ENCODE measurements at regions not wholly inside any gene's neighbourhood (a gene's known extent, or its start where the extent isn't known, plus 50 kb on each side); places are given as distances from the start of the nearest gene placed in this dataset.

DNA sequence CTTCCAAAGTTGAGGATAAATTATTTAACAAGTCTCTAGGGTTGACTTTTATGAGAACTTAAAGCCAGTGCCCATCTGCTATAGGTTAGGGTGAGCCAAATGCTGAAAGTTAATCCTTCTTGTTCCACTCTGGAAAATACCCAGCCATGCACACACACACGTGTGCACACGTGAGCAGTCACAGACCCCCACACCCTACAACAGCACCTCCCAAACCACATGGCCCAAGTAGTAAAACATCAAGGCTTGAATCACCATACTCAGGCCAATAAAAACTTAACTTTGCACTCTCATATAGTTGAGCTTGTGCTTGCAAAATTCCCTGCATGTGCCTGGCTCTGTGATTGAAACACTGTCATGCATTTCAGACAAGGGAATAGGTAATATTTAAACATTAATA is 467.6 kb downstream of the ARHGEF28 start:
- DNase-seq (ENCODE audit: low spot score) = no peak

DNA sequence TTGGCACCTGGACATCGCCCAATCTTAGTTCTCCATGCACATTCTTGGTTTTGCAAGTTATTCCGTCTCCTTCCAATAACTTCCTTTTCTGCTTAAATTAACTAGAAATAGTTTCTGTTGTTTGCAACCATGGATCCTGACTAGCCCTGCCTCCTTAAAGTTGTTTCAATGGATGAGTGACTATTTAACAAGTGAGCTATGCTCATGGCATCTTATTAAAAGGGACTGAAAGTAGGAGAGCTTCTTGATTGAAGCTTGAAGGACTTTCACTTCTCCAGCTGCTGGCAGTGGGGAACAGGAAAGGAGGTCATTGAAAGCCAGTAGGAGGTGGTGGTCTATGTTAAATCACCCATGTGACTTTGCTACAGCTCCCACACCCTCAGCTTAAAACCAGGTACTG is 466.8 kb downstream of the ARHGEF28 start:
- DNase-seq (ENCODE audit: low spot score) = no peak

DNA sequence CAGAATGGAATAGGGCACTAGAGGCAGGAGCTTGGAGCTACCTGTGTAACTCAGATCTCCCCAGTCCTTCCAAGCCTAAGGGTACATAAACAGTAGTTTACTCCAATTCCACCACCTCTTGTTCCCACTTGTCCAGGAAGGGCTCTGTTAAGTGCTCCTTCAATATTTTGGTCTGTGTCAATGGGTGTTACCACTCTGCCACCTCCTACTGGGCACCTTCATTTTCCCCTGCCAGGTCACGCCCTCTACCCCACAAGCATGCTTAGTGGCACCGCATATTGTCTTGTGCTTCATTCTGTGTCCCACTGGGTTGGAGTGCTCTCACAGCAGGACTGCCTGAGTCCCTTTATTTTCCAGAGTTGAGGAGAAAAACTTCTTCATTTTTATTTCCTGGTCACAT is 459.8 kb downstream of the ARHGEF28 start:
- DNase-seq (ENCODE audit: low spot score) = no peak

DNA sequence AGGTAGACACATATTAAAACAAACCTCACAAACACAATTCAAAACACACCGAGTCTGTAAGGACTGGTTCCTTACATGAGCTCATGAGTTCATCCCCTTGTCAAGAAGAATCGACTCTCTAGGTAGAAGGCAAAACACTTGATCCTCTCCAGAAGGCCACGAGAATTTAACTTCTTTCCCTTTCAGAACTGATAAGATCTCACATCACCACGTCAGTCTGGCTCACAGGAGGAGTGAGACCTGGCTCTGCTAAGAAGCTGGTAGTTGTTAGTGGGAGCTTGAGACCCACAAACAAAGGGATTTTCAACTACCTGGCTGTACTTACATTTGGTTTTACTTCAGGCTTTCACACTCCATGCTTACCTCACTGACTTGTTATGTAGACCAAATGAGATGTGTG is 459.2 kb downstream of the ARHGEF28 start:
- DNase-seq (ENCODE audit: low spot score) = no peak

DNA sequence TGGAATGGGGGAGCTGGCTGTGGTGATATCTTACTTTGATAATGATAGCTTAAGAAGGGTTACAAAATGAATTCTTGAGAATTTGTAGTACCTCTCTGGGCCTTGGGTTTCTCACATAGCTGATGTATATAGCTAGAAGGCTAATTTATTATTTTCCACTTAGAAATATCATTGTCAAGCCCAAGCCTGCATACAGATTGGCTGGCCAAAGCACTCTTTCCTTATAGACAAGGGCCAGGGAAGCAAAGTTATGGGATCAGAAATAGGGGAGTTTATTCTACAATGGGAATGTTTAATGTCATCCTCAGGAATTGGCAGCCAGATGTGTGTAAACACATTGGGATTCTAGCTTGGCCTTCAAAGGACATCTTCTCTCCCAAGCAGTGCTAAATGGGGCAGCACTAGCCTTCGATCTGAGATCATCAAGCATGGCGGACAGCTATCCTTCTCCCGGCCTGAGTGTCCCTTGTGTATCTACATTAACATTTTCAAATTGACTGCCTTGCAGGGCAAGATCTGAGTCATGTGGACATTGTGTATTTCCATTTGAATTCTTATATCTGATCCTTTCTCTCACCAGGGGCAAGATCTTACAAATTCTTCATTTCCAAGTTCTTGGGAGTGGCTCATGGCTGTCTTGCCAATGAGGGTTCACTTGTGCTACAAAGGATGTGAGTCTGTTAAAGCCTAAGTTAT is 457.2 kb downstream of the ARHGEF28 start:
- no peak for DNase-seq (ENCODE audit: low spot score)

DNA sequence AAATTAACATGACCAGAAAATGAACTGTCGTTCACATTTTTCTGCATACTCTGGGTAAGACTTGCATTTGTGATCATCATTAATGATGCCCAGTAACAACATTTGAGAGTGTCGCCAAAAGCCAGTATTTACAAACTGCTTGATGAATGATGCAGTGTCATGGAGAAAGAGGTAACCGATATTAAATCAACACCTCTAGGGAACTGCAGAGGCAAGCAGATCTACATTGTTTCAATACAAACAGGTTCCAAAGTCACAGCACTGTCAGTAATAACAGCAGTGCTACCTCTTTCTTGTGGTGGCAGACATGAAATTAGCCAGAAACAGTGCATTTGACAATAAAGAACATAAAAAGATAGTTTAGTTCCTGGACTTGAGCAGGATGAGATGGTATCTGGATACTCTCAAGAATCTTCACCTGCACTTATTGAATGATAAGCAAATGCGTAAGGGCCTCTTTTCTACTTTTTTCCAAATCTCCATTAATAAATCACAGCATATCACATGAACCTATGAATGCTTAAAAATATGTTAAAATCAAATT is 456.6 kb downstream of the ARHGEF28 start:
- no peak for DNase-seq (ENCODE audit: low spot score)

DNA sequence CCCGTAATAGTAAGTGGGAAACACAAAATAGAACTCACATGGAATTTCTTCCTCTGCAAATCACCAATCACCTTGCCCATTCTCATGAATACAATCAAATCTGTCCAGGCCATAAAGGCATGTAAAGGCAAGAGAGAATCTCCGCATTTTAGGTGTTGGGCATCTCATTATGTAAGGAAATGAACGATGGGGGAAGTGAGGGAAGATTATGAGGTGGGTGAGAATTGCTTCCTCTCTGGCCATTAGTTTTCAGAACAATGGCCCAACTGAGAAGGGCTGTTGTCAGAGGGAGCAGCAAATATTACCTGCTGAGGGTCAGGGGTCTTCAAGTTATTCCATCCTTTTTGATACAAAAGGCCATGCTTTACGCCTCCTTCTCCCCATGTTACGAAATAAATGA is 455.1 kb downstream of the ARHGEF28 start:
- no peak for DNase-seq (ENCODE audit: low spot score)

DNA sequence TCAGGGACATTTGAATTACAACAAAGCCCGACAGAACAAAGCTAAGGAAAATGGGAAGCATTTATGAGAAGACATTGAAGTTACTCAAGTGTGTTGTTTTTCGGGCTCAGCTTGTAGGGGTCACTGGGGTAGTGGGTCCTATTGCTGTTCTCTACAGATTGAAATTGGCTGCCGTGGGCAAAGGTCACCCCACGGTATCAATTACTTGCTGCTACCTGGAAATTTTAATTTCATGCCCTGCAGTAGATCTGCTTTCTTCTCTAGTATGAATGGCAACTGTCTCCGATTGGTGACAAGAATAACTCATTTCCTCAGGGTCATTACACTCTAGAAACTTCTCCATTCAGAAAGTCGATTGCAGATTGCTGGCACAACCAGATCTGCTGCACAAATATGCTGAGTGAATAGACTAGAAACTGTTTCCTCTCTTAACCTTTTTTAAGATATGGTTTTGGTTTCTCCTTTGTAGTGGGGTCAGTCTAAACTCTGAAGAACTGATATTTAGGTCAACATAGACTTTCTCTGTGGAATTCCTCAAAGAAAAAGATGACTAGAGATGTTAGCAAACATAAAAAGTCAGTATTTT is 454.1 kb downstream of the ARHGEF28 start:
- no peak for DNase-seq (ENCODE audit: low spot score)

DNA sequence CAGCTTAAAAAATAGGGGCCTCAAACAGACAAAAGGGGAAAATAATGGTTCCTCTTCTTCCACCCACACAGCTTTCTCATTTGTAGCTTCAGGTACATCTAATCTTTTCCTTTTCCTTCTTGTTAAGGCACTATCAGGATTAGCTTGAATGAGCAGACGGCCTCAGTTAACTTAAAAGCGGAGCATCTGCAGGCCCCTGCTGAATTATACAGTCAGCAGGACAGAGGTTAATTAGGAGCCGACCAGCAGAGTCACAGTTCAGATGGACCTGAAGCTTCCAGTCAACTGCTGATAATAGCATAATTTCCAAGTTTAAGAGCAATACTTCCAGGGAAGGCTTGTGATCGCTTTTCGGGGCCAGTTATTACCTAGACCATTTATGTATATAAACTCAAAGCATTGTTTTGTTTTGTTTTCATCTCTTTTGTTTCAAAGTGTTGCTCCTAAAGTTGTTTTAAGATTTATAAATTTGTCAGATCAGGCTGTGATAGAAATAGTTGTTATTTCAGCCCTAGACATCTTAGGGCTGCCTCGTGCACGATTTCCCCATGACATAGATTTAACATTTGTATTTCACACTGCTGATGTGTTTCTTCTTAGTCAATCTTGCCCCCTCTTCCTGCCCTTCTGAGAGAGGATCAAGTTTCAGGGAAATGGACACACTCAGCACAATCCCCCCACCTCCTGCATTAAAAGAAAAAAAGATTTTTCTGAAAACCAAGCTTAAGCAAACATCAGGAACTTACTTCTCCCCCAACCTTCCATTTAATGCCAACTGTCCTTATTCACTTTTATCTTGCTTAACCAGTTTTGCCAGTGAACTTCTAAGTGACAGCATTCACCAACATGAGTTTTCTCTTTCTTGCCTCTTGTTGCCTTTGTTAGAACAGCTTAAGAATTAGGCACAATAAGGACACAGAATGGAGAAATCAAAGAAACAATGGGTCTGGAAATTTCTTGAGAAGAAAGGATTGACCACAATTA is 449.8 kb downstream of the ARHGEF28 start:
- DNase-seq (ENCODE audit: low spot score) = no peak

DNA sequence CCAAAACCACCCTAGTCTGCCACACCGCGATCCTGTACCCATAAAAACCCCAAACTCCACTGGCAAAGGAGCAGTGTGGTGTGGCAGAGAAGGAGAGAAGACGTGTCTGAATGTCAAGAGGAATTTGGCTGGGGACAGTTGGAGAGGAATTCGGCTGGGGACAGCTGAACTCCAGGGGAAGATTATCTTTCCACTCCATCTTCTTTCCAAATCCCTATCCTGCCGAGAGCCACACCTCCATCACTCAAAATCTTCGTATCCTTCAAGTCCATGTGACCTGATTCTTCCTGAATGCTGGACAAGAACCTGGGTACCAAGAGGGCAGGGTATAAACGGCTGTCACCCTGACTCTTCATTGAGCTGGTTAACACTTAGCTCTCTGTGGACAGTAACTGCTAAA is 448.1 kb downstream of the ARHGEF28 start:
- no peak for DNase-seq (ENCODE audit: low spot score)

DNA sequence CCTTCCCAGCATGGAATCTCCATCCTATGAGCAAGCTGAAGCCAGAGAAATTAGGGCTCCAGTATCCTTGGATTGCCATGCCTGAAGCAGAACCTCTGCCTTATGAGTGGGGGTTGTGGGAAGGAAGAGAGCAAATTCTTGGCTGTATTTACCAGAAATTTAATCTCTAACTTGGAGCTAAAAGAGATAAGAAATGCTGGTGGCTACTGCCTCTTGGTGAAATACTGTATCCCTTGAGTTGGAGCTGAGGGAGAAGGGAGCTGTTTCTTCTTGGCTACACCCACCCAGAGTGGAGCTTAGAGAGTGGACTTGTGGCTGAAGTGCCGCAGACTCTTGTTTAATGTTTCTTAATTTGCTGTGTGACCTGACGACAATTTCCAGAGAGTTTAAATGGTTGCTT is 447.3 kb downstream of the ARHGEF28 start:
- no peak for DNase-seq (ENCODE audit: low spot score)

DNA sequence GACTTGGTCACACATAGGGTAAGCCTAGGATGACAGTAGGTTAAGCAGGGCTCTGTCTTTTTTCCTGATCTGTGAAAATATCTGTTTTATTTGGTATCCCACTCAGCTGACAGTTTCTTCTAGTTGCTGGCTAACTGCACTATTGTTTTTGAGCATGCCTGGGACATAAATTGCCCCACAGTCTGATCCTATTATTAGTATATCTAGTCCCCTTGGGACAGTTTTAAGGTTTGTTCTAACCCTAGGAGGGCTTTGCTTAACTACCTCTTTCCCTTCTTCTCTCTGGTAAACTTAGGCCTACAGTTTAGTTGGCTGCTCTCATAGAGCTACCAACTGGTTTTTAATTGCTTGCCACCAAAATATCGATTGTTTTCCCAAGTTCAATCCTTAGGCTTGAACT is 446.6 kb downstream of the ARHGEF28 start:
- no peak for DNase-seq (ENCODE audit: low spot score)

DNA sequence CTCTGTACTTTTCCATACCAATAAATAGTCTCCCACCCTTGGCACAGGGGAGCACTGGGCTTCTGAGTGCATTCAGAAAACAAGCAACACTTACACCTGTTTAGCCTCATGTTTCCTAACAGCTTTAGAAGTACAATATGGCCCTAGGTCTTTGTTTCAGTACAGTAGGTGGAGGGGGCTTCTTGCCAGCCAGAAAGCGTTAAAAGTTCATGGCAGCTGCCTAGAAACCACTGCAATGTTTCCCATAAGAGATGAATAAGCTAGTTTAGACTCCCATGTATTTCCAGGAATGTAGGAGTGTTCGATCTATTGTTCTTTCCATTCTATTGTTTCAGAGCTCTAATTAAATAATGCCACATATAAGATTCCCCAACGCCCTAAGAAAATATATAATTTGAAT is 444.8 kb downstream of the ARHGEF28 start:
- no peak for DNase-seq (ENCODE audit: low spot score)

DNA sequence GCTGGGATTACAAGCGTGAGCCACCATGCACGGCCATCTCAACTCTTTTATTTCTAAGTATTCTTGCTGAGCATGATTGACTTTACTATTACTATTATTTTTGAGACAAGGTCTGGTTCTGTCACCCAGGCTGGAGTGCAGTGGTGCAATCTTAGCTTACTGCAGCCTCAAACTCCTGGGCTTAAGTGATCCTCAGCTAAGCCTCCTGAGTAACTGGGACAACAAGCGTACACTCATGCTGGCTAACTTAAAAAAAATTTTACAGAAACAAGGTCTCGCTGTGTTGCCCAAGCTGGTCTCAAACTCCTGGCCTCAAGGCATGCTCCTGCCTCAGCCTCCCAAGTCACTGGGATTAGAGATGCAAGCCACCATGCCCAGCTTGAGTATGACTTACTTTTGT is 443.7 kb downstream of the ARHGEF28 start:
- DNase-seq (ENCODE audit: low spot score) = no peak

DNA sequence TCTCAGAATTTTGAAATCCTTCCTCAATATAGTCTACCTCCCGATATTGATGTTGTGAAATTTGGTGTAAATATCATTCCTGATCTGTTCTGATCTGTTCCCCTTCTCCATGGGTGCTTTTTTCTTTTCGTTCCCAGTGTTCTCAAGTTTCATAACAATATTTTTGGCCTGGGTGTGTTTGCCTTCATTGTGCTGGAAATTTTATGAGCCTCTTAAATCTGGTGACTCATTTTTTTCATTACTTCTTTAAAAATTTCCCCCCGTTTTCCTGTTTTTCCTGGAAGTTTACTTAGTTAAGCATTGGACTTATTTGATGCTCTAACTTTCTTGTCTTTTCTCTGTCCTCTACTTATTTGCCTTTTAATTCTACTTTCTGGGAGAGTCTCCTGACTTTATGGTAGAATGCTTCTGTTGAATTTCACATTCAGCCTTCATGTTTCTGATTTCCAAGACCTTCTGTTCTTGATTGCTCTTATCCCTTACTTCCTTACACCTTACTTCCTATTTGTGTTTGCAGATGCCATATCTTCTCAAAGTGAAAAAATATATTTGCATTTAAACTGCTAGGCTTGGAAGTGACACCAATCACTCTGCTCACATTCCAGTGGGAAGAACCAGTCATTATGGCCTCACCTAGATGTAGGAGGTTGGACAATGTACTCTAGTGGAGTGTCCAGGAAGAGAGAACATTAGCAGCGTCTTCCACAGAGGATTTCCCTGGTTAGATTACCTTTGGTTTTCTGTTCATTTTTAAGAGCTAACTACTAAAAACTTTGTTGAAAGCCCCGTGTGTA is 441.9 kb downstream of the ARHGEF28 start:
- no peak for DNase-seq (ENCODE audit: low spot score)

DNA sequence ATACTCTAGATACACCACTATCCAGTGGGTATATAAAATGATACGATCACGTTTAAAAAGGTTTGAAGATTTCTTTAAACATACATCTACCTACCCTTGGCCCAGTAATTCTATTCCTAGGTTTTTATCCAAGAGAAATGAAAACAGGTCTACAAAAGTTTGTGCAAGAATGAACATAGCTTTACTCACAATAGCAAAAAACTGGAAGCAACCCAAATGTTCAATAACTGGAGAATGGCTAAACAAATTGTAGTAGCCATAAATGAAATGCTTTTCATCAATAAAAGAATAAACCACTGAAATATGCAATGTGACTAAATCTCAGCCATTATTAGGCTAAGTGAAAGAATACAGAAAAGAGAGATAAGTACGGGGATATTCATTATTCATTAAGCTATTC is 438.9 kb downstream of the ARHGEF28 start:
- no peak for DNase-seq (ENCODE audit: low spot score)

DNA sequence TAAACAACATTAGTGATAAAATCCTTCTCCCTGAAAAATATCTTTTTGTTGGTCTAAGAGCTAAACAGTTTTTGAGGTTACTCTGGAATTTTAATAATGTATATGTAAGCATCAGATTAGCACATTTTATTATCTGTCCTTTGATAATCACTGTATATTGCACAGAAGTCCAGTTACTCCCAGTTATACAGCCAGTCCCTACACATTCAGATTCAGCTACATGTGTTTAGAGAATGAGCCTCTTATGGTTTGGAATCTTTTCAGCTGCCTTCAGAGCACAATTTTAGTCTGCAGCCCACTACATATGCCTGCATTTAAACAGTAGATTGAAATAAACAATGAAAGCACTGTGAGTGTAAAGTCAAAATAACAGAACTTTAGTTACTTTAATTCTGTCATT is 438.2 kb downstream of the ARHGEF28 start:
- no peak for DNase-seq (ENCODE audit: low spot score)

DNA sequence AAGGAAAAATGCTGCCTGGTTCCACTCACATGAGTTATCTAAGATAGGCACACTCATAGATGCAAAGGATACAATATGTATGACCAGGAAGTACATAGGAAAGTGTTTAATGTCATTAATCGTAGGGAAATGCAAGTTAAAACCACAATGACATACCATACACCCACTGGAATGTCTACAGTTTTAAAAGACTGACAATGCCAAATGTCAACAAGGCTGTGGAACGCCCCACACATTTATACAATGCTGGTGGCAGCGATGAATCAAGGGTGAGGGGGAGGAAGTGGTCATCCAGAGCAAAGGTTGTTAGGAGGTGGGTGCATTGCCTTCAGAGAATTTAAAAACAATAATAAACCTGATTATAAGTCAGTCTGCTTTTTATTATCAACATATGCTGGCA is 437.8 kb downstream of the ARHGEF28 start:
- DNase-seq (ENCODE audit: low spot score) = no peak

DNA sequence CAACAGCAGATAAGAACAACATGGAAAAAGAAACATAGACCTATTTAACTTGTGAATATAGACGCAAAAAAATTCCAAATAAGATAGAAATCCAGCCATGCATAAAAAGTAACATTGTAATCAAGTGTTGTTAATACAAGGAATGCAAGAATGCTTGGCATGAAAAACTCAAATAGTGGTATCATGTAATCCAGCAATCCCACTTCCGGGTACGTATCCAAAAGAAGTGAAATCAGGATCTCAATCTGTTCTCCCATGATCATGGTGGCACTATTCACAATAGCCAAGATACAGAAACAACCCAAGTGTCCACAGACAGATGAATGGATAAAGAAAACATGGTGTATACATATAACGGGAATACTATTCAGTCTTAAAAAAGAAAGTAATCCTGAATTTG is 437.4 kb downstream of the ARHGEF28 start:
- no peak for DNase-seq (ENCODE audit: low spot score)

DNA sequence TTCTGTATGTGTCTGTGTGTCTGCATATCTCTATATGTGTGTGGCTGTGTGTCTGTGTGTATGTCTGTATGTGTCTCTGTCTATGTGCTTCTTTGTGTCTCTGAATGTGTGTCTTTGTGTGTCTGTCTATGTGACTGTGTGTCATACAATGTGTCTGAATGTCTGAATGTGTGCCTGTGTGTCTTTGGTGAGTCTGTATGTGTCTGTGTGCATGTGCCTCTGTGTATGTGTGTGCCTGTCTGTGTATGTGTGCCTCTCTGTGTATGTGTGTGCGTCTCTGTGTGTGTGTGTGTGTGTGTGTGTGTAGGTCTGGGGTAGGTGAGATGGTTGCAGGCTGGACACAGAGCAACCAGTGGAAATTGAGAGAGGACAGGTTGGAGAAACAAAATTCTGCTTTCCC is 435.3 kb downstream of the ARHGEF28 start:
- DNase-seq (ENCODE audit: low spot score) = no peak

DNA sequence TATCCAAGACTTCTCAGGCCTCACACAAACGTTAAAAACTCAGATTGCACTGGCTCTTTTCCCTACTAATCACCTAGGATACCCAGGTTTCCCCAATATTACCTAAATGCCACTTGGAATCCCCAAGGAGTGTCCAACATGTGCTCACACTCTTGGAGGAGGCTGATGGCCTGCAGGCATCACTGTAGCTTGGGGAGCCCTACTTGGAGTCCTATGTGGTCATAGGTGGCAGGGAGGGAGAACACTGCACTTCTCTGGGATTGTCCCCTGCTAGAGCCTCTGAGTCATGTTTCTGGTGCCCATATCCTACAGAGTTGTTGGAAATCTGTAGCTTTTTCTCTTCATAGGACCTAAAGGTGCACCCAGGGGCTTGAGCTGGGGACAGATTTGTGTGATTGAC is 433.7 kb downstream of the ARHGEF28 start:
- no peak for DNase-seq (ENCODE audit: low spot score)

DNA sequence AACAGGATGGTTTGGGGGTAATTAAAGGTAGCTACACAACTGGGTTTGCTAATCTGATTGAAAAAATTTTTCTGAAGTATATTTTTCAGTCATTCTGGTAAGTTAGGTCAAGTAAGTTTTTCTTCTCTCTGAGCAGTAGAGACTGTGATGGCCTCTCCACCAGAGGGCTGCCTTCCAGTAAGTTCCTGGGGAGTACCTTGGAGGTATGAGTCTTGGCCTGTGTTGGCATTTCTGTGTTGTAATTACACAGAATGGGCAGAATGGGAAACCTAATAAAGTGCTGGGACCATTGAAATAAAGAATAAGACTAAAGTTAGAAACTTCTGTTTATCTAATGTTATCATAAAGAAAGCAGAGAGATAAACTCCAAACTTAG is 430.8 kb downstream of the ARHGEF28 start:
- DNase-seq (ENCODE audit: low spot score) = peak; percentile 15

Data from cerebellar cortex (tissue), 1 donor.